ENCODE measurements at regions not wholly inside any gene's neighbourhood (a gene's known extent, or its start where the extent isn't known, plus 50 kb on each side); places are given as distances from the start of the nearest gene placed in this dataset.

- no peak for DNase-seq (ENCODE audit: low read depth, low spot score)
Observed at GRCh38 chr11:36809303-36809702, 211.3 kb upstream of the RAG2 start.

GRCh38 chr11:36807871-36808270, 209.8 kb upstream of the RAG2 start:
- DNase-seq (ENCODE audit: low read depth, low spot score), result no peak

GRCh38 chr11:36803084-36803483, 205.0 kb upstream of the RAG2 start:
- no peak for DNase-seq (ENCODE audit: low read depth, low spot score)

- DNase-seq (ENCODE audit: low read depth, low spot score), result no peak
Observed at GRCh38 chr11:36792996-36793914, 195.2 kb upstream of the RAG2 start.

GRCh38 chr11:36791957-36792356, 193.9 kb upstream of the RAG2 start:
- DNase-seq (ENCODE audit: low read depth, low spot score), result no peak

- DNase-seq (ENCODE audit: low read depth, low spot score), result no peak
Observed at GRCh38 chr11:36790526-36790925, 192.5 kb upstream of the RAG2 start.

- no peak for DNase-seq (ENCODE audit: low read depth, low spot score)
Observed at GRCh38 chr11:36783808-36784207, 185.8 kb upstream of the RAG2 start.

- no peak for DNase-seq (ENCODE audit: low read depth, low spot score)
Observed at GRCh38 chr11:36779791-36780190, 181.8 kb upstream of the RAG2 start.

- no peak for DNase-seq (ENCODE audit: low read depth, low spot score)
Observed at GRCh38 chr11:36777311-36777710, 179.3 kb upstream of the RAG2 start.

- DNase-seq (ENCODE audit: low read depth, low spot score), result no peak
Observed at GRCh38 chr11:36775756-36776155, 177.7 kb upstream of the RAG2 start.

GRCh38 chr11:36775130-36775529, 177.1 kb upstream of the RAG2 start:
- DNase-seq (ENCODE audit: low read depth, low spot score), result no peak

GRCh38 chr11:36774603-36775002, 176.6 kb upstream of the RAG2 start:
- DNase-seq (ENCODE audit: low read depth, low spot score), result no peak

GRCh38 chr11:36763187-36763586, 165.2 kb upstream of the RAG2 start:
- no peak for DNase-seq (ENCODE audit: low read depth, low spot score)

GRCh38 chr11:36757075-36757474, 159.0 kb upstream of the RAG2 start:
- no peak for DNase-seq (ENCODE audit: low read depth, low spot score)

- no peak for DNase-seq (ENCODE audit: low read depth, low spot score)
Observed at GRCh38 chr11:36753960-36754359, 155.9 kb upstream of the RAG2 start.

- no peak for DNase-seq (ENCODE audit: low read depth, low spot score)
Observed at GRCh38 chr11:36751996-36752395, 154.0 kb upstream of the RAG2 start.

- DNase-seq (ENCODE audit: low read depth, low spot score), result no peak
Observed at GRCh38 chr11:36751335-36751781, 153.3 kb upstream of the RAG2 start.

- no peak for DNase-seq (ENCODE audit: low read depth, low spot score)
Observed at GRCh38 chr11:36750349-36750748, 152.3 kb upstream of the RAG2 start.

GRCh38 chr11:36748836-36749235, 150.8 kb upstream of the RAG2 start:
- DNase-seq (ENCODE audit: low read depth, low spot score), result no peak

- peak; percentile 50 for DNase-seq (ENCODE audit: low read depth, low spot score)
Observed at GRCh38 chr11:36746886-36747710, 149.1 kb upstream of the RAG2 start.

- peak; percentile 4 for DNase-seq (ENCODE audit: low read depth, low spot score)
Observed at GRCh38 chr11:36744375-36745168, 146.5 kb upstream of the RAG2 start.

- no peak for DNase-seq (ENCODE audit: low read depth, low spot score)
Observed at GRCh38 chr11:36743039-36743438, 145.0 kb upstream of the RAG2 start.
